ENCODE measurements at regions not wholly inside any gene's neighbourhood (a gene's known extent, or its start where the extent isn't known, plus 50 kb on each side); places are given as distances from the start of the nearest gene placed in this dataset.

DNA sequence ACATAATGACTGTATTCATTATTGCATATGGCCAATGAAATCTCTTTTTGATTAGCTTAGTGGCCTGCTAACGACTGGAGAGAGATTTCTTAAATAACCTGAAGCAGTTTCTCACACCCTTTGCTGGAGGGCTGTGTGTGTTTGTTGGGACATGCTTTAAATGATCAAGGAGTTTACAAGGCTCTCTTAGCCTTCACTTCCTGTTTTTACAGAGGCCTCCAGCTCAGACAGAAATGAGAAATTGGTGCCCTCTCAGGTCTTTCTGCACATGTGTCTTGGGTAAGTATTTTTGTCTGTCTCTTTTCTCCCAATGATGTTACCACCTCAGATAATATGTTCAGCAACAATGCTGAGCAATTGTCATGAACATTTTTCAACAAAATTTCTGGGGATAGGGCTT, 884.4 kb upstream of the CNTN5 start:
- no peak for TF ChIP-seq FOXA1 (IDR thresholded peaks at IDR 0.05)
- TF ChIP-seq SP1 (IDR thresholded peaks at IDR 0.05) = no peak
- no peak for TF ChIP-seq BHLHE40 (IDR thresholded peaks at IDR 0.05; ENCODE audit: borderline replicate concordance)
- TF ChIP-seq ARNT (IDR thresholded peaks at IDR 0.05) = no peak
- no peak for TF ChIP-seq ELF4 (IDR thresholded peaks at IDR 0.05)
